ENCODE measurements at regions not wholly inside any gene's neighbourhood (a gene's known extent, or its start where the extent isn't known, plus 50 kb on each side); places are given as distances from the start of the nearest gene placed in this dataset.

DNA sequence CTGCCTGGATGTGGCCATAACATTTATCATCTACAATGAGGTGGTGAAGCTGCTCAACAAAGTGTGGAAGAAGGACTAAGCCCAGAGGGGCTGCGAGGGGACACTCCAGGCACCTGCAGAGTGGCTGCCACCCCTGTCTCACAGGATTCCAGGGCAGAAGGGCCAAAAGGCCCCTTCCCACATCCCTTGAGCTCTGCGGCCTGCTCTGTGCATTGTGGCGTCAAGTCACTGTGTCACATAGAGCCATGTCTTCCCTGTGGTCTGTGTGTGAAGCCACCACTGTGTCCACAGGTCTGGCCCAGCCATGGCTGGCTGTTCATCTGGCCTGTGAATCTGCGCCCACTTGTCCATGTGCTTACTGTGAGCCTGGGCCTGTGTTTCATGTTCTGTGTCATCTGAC lies 1714.6 kb downstream of the TP53TG3F start:
- H3K79me2 ChIP-seq (ENCODE audit: control insufficient read depth, insufficient read depth, low read length): no peaks in the 10 kb centered on the region
- H3K4me1 ChIP-seq (replicated peaks in 1 of 2; ENCODE audit: control insufficient read depth in 2 of 2, insufficient read depth in 2 of 2, low read length in 2 of 2): no peaks in the 10 kb centered on the region
- intact Hi-C loops (cut with micrococcal nuclease): no loop called here
- no peaks in the 10 kb centered on the region for H4K20me1 ChIP-seq (replicated peaks; ENCODE audit: control insufficient read depth, insufficient read depth, low read length)
- POLR2A ChIA-PET: no interaction called here
- ATAC-seq (no peak), FAIRE-seq (no peak), DNase-seq (ENCODE audit: extremely low read depth in 1 of 4, low spot score in 3 of 4) (no peak)
- H3K9me1 ChIP-seq (ENCODE audit: control insufficient read depth, insufficient read depth, low read length): no peaks in the 10 kb centered on the region
- H3K9me3 ChIP-seq (replicated peaks; ENCODE audit: control insufficient read depth, insufficient read depth, low read depth, low read length): no peaks in the 10 kb centered on the region
- no peaks in the 10 kb centered on the region for H3K27me3 ChIP-seq (ENCODE audit: control insufficient read depth in 2 of 2, insufficient read depth in 2 of 2, low read length in 2 of 2)
- WGBS (ENCODE audit: insufficient coverage, low coverage, missing lambda C conversion rate): 5% methylated on average over 4 of the region's 4 CpGs
- no TSS peak for BruUV-seq (replicated peaks)
- H3K27ac ChIP-seq (ENCODE audit: extremely low read depth, low read depth, low read length): no peak overlapping the region
- no peak overlapping the region for H3K4me3 ChIP-seq
- no peak overlapping the region for H3K4me2 ChIP-seq (ENCODE audit: insufficient read depth, low read length)
- H3K9ac ChIP-seq (ENCODE audit: insufficient read depth in 1 of 2, low read depth in 2 of 2, low read length in 2 of 2): no peak overlapping the region
- no peak overlapping the region for H2AFZ ChIP-seq (ENCODE audit: low read depth, low read length)
- in situ Hi-C loops (cut with MboI): no loop called here
- no peaks in the 10 kb centered on the region for H3K36me3 ChIP-seq (ENCODE audit: control insufficient read depth, insufficient read depth, low read length)
- TF ChIP-seq SOX6 (IDR thresholded peaks at IDR 0.05): no peak
- no peak for TF ChIP-seq HEY1 (CRISPR knock-in tag; IDR thresholded peaks at IDR 0.05; ENCODE audit: borderline replicate concordance)
- TF ChIP-seq MYC (IDR thresholded peaks at IDR 0.05; ENCODE audit: low read depth, low read length): no peak
- no peak for TF ChIP-seq MYC (CRISPR knock-in tag; IDR thresholded peaks at IDR 0.05; ENCODE audit: borderline replicate concordance, low read depth)
- TF ChIP-seq, protein P1, sequence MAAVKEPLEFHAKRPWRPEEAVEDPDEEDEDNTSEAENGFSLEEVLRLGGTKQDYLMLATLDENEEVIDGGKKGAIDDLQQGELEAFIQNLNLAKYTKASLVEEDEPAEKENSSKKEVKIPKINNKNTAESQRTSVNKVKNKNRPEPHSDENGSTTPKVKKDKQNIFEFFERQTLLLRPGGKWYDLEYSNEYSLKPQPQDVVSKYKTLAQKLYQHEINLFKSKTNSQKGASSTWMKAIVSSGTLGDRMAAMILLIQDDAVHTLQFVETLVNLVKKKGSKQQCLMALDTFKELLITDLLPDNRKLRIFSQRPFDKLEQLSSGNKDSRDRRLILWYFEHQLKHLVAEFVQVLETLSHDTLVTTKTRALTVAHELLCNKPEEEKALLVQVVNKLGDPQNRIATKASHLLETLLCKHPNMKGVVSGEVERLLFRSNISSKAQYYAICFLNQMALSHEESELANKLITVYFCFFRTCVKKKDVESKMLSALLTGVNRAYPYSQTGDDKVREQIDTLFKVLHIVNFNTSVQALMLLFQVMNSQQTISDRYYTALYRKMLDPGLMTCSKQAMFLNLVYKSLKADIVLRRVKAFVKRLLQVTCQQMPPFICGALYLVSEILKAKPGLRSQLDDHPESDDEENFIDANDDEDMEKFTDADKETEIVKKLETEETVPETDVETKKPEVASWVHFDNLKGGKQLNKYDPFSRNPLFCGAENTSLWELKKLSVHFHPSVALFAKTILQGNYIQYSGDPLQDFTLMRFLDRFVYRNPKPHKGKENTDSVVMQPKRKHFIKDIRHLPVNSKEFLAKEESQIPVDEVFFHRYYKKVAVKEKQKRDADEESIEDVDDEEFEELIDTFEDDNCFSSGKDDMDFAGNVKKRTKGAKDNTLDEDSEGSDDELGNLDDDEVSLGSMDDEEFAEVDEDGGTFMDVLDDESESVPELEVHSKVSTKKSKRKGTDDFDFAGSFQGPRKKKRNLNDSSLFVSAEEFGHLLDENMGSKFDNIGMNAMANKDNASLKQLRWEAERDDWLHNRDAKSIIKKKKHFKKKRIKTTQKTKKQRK (IDR thresholded peaks at IDR 0.05; ENCODE audit: borderline replicate concordance, low read depth, low read length): no peak
- TF ChIP-seq NELFE (IDR thresholded peaks at IDR 0.05; ENCODE audit: insufficient read depth, insufficient read length): no peak
- TF ChIP-seq, protein P2, sequence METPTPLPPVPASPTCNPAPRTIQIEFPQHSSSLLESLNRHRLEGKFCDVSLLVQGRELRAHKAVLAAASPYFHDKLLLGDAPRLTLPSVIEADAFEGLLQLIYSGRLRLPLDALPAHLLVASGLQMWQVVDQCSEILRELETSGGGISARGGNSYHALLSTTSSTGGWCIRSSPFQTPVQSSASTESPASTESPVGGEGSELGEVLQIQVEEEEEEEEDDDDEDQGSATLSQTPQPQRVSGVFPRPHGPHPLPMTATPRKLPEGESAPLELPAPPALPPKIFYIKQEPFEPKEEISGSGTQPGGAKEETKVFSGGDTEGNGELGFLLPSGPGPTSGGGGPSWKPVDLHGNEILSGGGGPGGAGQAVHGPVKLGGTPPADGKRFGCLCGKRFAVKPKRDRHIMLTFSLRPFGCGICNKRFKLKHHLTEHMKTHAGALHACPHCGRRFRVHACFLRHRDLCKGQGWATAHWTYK (CRISPR knock-in tag; IDR thresholded peaks at IDR 0.05): no peak
- no peak for TF ChIP-seq NCOA4 (IDR thresholded peaks at IDR 0.05; ENCODE audit: partially characterized antibody)
- TF ChIP-seq L3MBTL2 (IDR thresholded peaks at IDR 0.05): no peak
- TF ChIP-seq CHAMP1 (IDR thresholded peaks at IDR 0.05): no peak
- CTCF ChIA-PET (ENCODE audit: low intra/inter-chr PET ratio): no interaction called here

All from K562 (cell line).